22Rv1 (cell line): ENCODE measurements at regions not wholly inside any gene's neighbourhood (a gene's known extent, or its start where the extent isn't known, plus 50 kb on each side); places are given as distances from the start of the nearest gene placed in this dataset.

Source experiments
- CTCF ChIP-seq: fragments of 450-650 bp; IDR thresholded peaks from 2 replicates; pipeline ENCODE4 v1.5.1; 2017; ENCODE audit warnings: mild to moderate bottlenecking
- ZFX ChIP-seq: fragments of 450-650 bp; IDR thresholded peaks from 2 replicates; pipeline ENCODE4 v1.6.1; 2017; ENCODE audit warnings: antibody characterized with exemption, borderline replicate concordance

- no peak for TF ChIP-seq CTCF
- no peak for TF ChIP-seq ZFX
Observed at GRCh38 chr4:189073739-189074138, 866.9 kb upstream of the FRG1 start.
